Cardiac muscle cell (in vitro differentiated cells and primary cell): ENCODE measurements at regions not wholly inside any gene's neighbourhood (a gene's known extent, or its start where the extent isn't known, plus 50 kb on each side); places are given as distances from the start of the nearest gene placed in this dataset.

Source experiments
- DNase-seq, 2 donors: peaks; one replicate each; pipeline versions ENCODE4 v3.0.0 to v3.0.0-alpha.2; 2010 to 2017; ENCODE audit warnings: low read depth in 1 of 2, low spot score in 1 of 2
- H3K27ac ChIP-seq: fragments of 200-600 bp; sonication (generic); 2 replicates; pipeline ENCODE4 v1.5.1; 2016
- H3K27me3 ChIP-seq: fragments of 200-600 bp; sonication (generic); 2 replicates; pipeline ENCODE4 v1.6.0; 2016; ENCODE audit warnings: control low read depth
- H3K36me3 ChIP-seq: fragments of 200-600 bp; sonication (generic); 2 replicates; pipeline ENCODE4 v1.5.1; 2016; ENCODE audit warnings: control low read depth
- H3K4me1 ChIP-seq: fragments of 200-600 bp; sonication (generic); 2 replicates; pipeline ENCODE4 v1.8.1; 2017; ENCODE audit warnings: low read depth, mild to moderate bottlenecking, mixed run types
- H3K4me3 ChIP-seq: fragments of 200-600 bp; sonication (generic); 2 replicates; pipeline ENCODE4 v1.5.1; 2016; ENCODE audit warnings: mild to moderate bottlenecking
- H3K9me3 ChIP-seq: fragments of 200-600 bp; sonication (generic); 2 replicates; pipeline ENCODE4 v1.5.1; 2017; ENCODE audit warnings: low read depth, mild to moderate bottlenecking, control low read depth
- TF ChIP-seq, protein P1 (sequence below): IDR thresholded peaks from 2 replicates; pipeline ENCODE4 v1.5.1; 2012; ENCODE audit warnings: low read depth, mild to moderate bottlenecking, low read length

DNA sequence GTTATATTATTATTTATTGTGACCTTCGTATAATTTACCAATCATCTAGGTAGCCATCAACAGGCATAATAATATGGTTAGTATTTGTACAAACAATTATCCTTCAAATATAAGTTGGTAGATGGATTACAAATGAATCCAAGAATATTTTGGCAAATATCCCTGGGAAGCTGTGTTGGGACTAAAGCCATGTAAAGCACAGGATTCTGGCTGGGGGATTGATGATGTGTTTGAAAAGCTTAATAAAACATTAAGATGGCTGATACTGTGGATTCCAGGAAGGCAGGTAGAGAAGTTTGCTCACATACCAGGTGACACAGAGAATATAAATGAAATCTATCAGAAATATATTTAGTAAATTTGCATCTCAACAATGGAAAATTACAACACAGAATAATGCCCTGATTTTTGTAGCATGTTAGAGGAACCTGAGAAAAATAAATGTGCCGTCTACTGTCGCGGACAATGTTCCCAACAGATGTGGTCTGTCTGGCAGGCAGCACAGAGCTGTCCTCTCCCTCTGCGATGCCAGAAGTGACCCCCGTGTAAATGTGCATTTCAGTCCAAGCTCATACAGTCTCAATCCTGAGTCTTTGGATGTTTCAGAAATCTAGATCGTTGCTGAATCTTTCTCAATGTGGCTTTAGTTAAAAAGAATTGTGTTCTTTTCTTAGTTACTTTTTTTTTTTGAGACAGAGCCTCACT lies 125.0 kb downstream of the TEX36 start:
- no peaks in the 10 kb centered on the region for H3K4me1 ChIP-seq
- H3K27me3 ChIP-seq: no peaks in the 10 kb centered on the region
- H3K27ac ChIP-seq: no peak overlapping the region
- no peaks in the 10 kb centered on the region for H3K36me3 ChIP-seq
- H3K9me3 ChIP-seq: no peaks in the 10 kb centered on the region
- no peak overlapping the region for H3K4me3 ChIP-seq
- TF ChIP-seq, protein P1, sequence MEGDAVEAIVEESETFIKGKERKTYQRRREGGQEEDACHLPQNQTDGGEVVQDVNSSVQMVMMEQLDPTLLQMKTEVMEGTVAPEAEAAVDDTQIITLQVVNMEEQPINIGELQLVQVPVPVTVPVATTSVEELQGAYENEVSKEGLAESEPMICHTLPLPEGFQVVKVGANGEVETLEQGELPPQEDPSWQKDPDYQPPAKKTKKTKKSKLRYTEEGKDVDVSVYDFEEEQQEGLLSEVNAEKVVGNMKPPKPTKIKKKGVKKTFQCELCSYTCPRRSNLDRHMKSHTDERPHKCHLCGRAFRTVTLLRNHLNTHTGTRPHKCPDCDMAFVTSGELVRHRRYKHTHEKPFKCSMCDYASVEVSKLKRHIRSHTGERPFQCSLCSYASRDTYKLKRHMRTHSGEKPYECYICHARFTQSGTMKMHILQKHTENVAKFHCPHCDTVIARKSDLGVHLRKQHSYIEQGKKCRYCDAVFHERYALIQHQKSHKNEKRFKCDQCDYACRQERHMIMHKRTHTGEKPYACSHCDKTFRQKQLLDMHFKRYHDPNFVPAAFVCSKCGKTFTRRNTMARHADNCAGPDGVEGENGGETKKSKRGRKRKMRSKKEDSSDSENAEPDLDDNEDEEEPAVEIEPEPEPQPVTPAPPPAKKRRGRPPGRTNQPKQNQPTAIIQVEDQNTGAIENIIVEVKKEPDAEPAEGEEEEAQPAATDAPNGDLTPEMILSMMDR: no peak
- DNase-seq: no peak

DNA sequence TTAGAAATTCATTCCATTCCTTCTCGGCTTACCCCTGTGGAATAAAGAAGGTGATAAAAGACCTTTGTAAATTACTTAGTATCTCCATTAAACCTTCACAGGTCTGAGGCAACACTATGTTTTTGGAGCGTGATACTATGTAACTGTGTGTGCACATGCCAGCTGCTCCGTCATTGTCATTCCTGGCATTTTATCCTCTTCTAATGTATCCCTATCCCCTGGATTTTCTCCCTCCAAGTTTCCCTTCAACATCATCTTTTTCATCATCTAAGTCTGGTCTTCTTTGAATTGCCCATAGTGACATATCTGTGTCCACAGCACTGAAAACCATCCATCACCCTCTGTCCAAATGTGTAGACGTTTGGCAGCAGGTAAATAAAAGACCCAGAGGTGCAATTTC lies 125.7 kb downstream of the TEX36 start:
- TF ChIP-seq, protein P1: no peak
- no peak for DNase-seq

GRCh38 chr10:125556882-125557281 lies 126.1 kb downstream of the TEX36 start:
- DNase-seq: no peak
- Histone ChIP-seq H3K36me3 (no peaks in the 10 kb centered on the region), H3K27ac (no peak overlapping the region), H3K27me3 (no peaks in the 10 kb centered on the region), H3K4me1 (no peaks in the 10 kb centered on the region), H3K4me3 (no peak overlapping the region), H3K9me3 (no peaks in the 10 kb centered on the region)
- TF ChIP-seq, protein P1: no peak

More for the DNA sequence above, 125.7 kb downstream of the TEX36 start:
- Histone ChIP-seq H3K4me3 (no peak overlapping the region), H3K36me3 (no peaks in the 10 kb centered on the region), H3K4me1 (no peaks in the 10 kb centered on the region), H3K9me3 (no peaks in the 10 kb centered on the region), H3K27me3 (no peaks in the 10 kb centered on the region), H3K27ac (no peak overlapping the region)

DNA sequence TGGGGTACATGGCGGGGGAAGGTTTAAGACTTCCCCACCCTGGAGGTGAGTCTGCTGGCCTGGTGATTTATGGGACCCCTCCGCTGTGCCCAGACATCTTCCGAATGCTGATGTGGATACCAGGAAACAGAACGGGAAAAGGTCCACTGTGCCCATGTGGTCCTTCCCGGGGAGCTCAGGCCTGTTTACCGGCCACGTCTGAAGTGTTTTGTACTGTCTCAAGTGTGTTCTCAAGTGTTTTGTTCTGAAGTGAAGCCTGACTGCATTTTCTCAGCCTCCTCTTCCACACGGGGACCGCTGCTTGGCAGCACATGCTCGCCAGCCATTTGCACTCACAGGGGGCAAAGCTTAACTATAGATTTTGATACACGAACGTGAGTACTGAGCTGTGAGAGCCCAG lies 127.2 kb downstream of the TEX36 start:
- Histone ChIP-seq H3K36me3 (no peaks in the 10 kb centered on the region), H3K4me3 (no peak overlapping the region), H3K27ac (no peak overlapping the region), H3K4me1 (no peaks in the 10 kb centered on the region), H3K9me3 (no peaks in the 10 kb centered on the region), H3K27me3 (no peaks in the 10 kb centered on the region)
- TF ChIP-seq, protein P1: no peak
- DNase-seq: no peak

DNA sequence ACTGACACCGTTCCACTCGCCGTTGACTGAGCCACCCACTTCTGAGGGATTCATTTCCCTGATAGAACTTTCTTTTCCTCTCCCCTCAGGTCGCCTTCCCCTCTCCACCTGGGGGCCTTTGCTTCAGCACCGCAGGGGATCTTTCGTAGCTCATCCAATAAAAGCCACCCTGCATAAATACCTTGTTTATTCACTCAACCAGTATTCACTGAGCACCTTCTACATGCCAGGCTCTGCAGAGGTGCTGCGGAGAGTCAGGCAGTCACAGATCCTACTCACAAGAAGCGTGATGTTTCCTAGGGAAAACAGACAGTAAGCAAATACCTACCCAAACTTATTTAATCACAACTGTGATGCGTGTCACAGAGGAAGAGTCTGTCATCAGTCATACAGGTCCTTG lies 127.7 kb downstream of the TEX36 start:
- no peak overlapping the region for H3K27ac ChIP-seq
- no peaks in the 10 kb centered on the region for H3K4me1 ChIP-seq
- TF ChIP-seq, protein P1: no peak
- no peak for DNase-seq
- no peaks in the 10 kb centered on the region for H3K36me3 ChIP-seq
- no peaks in the 10 kb centered on the region for H3K9me3 ChIP-seq
- no peak overlapping the region for H3K4me3 ChIP-seq
- no peaks in the 10 kb centered on the region for H3K27me3 ChIP-seq

DNA sequence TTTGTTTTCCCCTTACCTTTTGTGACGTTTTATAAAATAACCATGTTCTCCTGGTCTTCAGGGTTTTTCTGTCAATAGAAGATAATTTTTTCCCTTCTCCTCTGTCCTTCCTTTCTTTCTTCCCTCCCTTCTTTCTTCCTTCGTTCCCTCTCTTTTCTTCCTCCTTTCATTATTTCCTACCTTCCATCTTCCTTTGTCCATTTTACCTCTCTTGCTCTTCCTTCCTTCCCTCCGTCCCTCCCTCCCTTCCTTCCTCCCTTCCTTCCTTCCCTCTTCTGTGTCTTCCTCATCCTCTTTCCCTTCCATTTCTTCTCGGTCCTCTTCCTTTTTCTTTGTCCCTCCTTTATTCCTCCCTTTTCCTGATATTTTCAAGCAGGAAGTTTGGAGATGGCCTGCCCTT lies 128.2 kb downstream of the TEX36 start:
- TF ChIP-seq, protein P1: no peak
- Histone ChIP-seq H3K9me3 (no peaks in the 10 kb centered on the region), H3K27ac (no peak overlapping the region), H3K27me3 (no peaks in the 10 kb centered on the region), H3K4me1 (no peaks in the 10 kb centered on the region), H3K36me3 (no peaks in the 10 kb centered on the region), H3K4me3 (no peak overlapping the region)
- no peak for DNase-seq
